Left lung (tissue), 4 donors: ENCODE measurements at regions not wholly inside any gene's neighbourhood (a gene's known extent, or its start where the extent isn't known, plus 50 kb on each side); places are given as distances from the start of the nearest gene placed in this dataset.

Experiments used
- ATAC-seq: fragments of 200-7000 bp; cut with Tn5 transposase; one replicate; pipeline ENCODE4 v1.9.1; 2020; ENCODE audit warnings: moderate library complexity
- DNase-seq, 4 donors: peaks; one replicate each; pipeline ENCODE4 v3.0.0-alpha.2; 2013 to 2020
- H3K27ac ChIP-seq, 2 donors: fragments of 200-600 bp; sonication (generic) in 1 of 2; one replicate each; pipeline versions ENCODE4 v1.5.0 to v1.8.0; 2020 to 2021
- H3K27me3 ChIP-seq, 2 donors: fragments of 200-600 bp; sonication (generic) in 1 of 2; one replicate each; pipeline versions ENCODE4 v1.5.0 to v1.8.0; 2020 to 2021
- H3K36me3 ChIP-seq, 2 donors: fragments of 200-600 bp; sonication (generic) in 1 of 2; one replicate each; pipeline versions ENCODE4 v1.5.0 to v1.8.0; 2020 to 2021
- H3K4me1 ChIP-seq, 2 donors: fragments of 200-600 bp; one replicate each; pipeline ENCODE4 v1.8.0; 2021
- H3K4me3 ChIP-seq, 2 donors: fragments of 200-600 bp; sonication (generic) in 1 of 2; one replicate each; pipeline versions ENCODE4 v1.5.0 to v1.8.0; 2020 to 2021; ENCODE audit warnings: mild to moderate bottlenecking in 1 of 2
- H3K9me3 ChIP-seq, 2 donors: fragments of 200-600 bp; sonication (generic) in 1 of 2; one replicate each; pipeline versions ENCODE4 v1.5.0 to v1.8.0; 2020 to 2021
- intact Hi-C, 2 donors: fragments of 100-400 bp; cut with DNase I; formaldehyde crosslinking; loops; one replicate each; pipeline versions ENCODE4 v1.11.2 to v1.14.2; 2022
- TF ChIP-seq, protein P1 (sequence below), 2 donors: fragments of 200-600 bp; sonication (generic) in 1 of 2; IDR thresholded peaks; one replicate each; pipeline versions ENCODE4 v1.5.0 to v1.8.0; 2021; ENCODE audit warnings: antibody characterized with exemption in 2 of 2
- donor health status: DM: no; HTN: yes; CAD: no.
- donor health status: DM: no; HTN: no; CAD: no.

DNA sequence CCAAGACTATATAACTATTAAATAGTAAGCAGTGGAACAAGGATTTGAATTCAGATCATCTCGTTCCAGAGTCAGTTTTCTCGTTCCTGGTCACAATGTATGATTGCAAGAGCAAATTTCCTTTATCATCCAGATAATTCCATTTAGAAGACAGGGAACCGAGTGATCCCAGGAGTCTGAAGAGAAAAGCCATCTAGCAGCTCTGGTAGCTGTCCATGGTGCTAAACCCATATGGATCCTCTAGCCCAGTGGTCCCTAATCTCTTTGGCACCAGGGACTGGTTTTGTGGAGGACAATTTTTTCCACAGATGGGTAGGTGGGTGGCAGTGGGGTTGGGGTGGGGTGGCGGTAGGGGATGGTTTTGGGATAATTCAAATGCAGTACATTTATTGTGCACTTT is 229.4 kb downstream of the PTPRU start:
- Histone ChIP-seq H3K9me3 (peaks cover 0 to 7% of the 10 kb centered on the region in 2 donors), H3K4me3 (no peak overlapping the region), H3K4me1 (no peaks in the 10 kb centered on the region), H3K27ac (no peak overlapping the region), H3K36me3 (no peaks in the 10 kb centered on the region), H3K27me3 (peaks cover 0 to 9% of the 10 kb centered on the region in 2 donors)
- TF ChIP-seq, protein P1, sequence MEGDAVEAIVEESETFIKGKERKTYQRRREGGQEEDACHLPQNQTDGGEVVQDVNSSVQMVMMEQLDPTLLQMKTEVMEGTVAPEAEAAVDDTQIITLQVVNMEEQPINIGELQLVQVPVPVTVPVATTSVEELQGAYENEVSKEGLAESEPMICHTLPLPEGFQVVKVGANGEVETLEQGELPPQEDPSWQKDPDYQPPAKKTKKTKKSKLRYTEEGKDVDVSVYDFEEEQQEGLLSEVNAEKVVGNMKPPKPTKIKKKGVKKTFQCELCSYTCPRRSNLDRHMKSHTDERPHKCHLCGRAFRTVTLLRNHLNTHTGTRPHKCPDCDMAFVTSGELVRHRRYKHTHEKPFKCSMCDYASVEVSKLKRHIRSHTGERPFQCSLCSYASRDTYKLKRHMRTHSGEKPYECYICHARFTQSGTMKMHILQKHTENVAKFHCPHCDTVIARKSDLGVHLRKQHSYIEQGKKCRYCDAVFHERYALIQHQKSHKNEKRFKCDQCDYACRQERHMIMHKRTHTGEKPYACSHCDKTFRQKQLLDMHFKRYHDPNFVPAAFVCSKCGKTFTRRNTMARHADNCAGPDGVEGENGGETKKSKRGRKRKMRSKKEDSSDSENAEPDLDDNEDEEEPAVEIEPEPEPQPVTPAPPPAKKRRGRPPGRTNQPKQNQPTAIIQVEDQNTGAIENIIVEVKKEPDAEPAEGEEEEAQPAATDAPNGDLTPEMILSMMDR (IDR thresholded peaks at IDR 0.05), result no peak
- DNase-seq, result peak in 1 of 4 donors; percentile 13
- ATAC-seq, result no peak
- intact Hi-C loops, result no loop called here

- Histone ChIP-seq H3K27me3 (peaks cover 0 to 27% of the 10 kb centered on the region in 2 donors), H3K4me1 (no peaks in the 10 kb centered on the region), H3K27ac (no peak overlapping the region), H3K36me3 (no peaks in the 10 kb centered on the region), H3K4me3 (no peak overlapping the region), H3K9me3 (peaks cover 0 to 7% of the 10 kb centered on the region in 2 donors)
- TF ChIP-seq, protein P1 (IDR thresholded peaks at IDR 0.05), result no peak
- no peak for DNase-seq
- ATAC-seq, result no peak
- intact Hi-C loops, result no loop called here
Measured at GRCh38 chr1:29462096-29462495, 225.8 kb downstream of the PTPRU start.

DNA sequence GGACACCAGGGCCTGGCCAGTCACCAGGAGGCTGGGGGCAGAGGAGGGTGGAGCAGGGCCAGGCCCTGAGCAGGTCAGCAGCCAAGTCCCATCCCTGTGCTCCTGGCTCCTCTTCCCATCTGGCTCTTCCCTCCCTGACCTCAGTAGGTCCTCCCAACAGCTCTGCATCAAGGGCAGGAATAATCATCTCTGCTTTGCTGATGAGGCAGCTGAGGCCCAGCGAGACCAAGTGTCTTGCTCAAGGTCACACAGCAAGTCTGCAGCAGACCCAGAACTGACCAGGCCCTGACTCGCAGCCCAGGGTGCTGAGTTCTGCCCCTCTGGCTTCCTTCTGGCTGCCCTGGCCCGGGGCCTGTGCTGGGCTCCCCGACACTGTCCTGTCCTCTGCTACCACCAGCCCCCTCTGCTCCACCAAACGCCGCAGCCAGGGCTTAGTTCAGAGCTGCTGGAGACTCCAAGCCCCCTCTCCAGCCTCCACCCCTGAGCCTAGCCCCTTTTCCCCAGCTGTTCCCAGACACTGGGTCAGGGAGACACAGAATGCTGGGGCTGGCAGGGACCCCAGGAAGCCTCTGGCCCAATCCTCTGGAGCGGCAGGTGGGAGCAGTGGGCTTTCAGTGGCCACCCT is 224.9 kb downstream of the PTPRU start:
- DNase-seq (no peak), ATAC-seq (no peak)
- no peaks in the 10 kb centered on the region for H3K4me1 ChIP-seq
- TF ChIP-seq, protein P1 (IDR thresholded peaks at IDR 0.05), result no peak
- no peaks in the 10 kb centered on the region for H3K36me3 ChIP-seq
- H3K27me3 ChIP-seq, result peaks cover 0 to 27% of the 10 kb centered on the region in 2 donors
- H3K4me3 ChIP-seq, result no peak overlapping the region
- H3K9me3 ChIP-seq, result peaks cover 0 to 7% of the 10 kb centered on the region in 2 donors
- H3K27ac ChIP-seq, result no peak overlapping the region
- intact Hi-C loops, result no loop called here

GRCh38 chr1:29460694-29461093 is 224.4 kb downstream of the PTPRU start:
- no peak overlapping the region for H3K4me3 ChIP-seq
- H3K27ac ChIP-seq, result no peak overlapping the region
- H3K27me3 ChIP-seq, result peaks cover 0 to 30% of the 10 kb centered on the region in 2 donors
- DNase-seq (no peak), ATAC-seq (no peak)
- no peaks in the 10 kb centered on the region for H3K4me1 ChIP-seq
- intact Hi-C loops, result no loop called here
- no peaks in the 10 kb centered on the region for H3K36me3 ChIP-seq
- peaks cover 0 to 6% of the 10 kb centered on the region in 2 donors for H3K9me3 ChIP-seq
- TF ChIP-seq, protein P1 (IDR thresholded peaks at IDR 0.05), result no peak

DNA sequence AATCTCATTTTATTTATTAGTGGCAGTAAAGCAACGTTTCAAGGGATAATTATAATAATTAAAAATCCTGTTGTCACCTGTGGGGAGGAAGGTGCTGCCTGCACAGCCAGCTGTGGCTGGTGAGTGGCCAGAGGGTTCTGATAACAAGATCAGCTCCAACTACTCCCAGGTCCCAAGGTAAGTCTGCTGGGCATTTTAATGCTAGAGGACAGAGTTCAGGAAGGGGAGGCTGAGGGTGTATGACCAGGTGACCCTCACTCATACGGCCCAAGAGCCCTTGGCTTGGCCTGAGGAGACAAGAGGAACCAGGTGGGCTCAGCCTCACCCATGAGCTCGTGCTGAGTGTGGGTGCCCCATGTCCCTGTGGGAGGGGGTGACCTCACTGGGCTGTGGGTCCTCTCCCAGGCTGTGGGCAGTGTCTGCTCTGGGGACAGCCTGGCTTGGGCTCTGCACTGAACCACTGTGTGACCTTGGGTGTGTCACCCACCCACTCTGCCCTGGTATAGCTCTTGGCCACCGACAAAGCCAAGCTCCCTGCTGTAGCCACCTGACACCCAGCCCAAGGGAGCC is 223.8 kb downstream of the PTPRU start:
- Histone ChIP-seq H3K4me3 (no peak overlapping the region), H3K36me3 (no peaks in the 10 kb centered on the region), H3K9me3 (peaks cover 0 to 5% of the 10 kb centered on the region in 2 donors), H3K27ac (no peak overlapping the region), H3K4me1 (no peaks in the 10 kb centered on the region), H3K27me3 (peaks cover 0 to 32% of the 10 kb centered on the region in 2 donors)
- ATAC-seq (no peak), DNase-seq (no peak)
- intact Hi-C loops, result no loop called here
- TF ChIP-seq, protein P1 (IDR thresholded peaks at IDR 0.05), result no peak
